B cell (primary cell): ENCODE measurements at regions not wholly inside any gene's neighbourhood (a gene's known extent, or its start where the extent isn't known, plus 50 kb on each side); places are given as distances from the start of the nearest gene placed in this dataset.

Experiments
- ATAC-seq: fragments of 200-7000 bp; cut with Tn5 transposase; one replicate; pipeline ENCODE4 v1.10.0; 2021; ENCODE audit warnings: low read depth, mild to moderate bottlenecking, moderate number of reproducible peaks, moderate library complexity
- CTCF ChIA-PET: fragments of 350-600 bp; sonication (Branson Sonifier 250); formaldehyde crosslinking; loops from one replicate; lab custom pipeline; 2021; ENCODE audit warnings: antibody characterized with exemption, inconsistent platforms; lab: Charles Lee
- POLR2A ChIA-PET: fragments of 350-600 bp; sonication (Branson Sonifier 250); formaldehyde crosslinking; loops from one replicate; lab custom pipeline; 2021; ENCODE audit warnings: antibody characterized with exemption; lab: Charles Lee
- DNase-seq: peaks from one replicate; pipeline ENCODE4 v3.0.0; 2013
- H2AFZ ChIP-seq: 2 replicates; pipeline ENCODE4 v1.6.1; 2012; ENCODE audit warnings: mild to moderate bottlenecking, low read depth, low read length; ENCODE audit not compliant: insufficient read depth, poor library complexity, severe bottlenecking
- H3K27ac ChIP-seq, 2 donors: 1 replicate in 1 of 2; 2 replicates in 1 of 2; pipeline ENCODE4 v1.5.1; 2012 to 2013; ENCODE audit warnings: low read length in 2 of 2, mild to moderate bottlenecking in 2 of 2, moderate library complexity in 1 of 2
- H3K27me3 ChIP-seq, 4 experiments: fragments of 200-600 bp in 1 of 4; sonication (generic) in 1 of 4; replicated peaks in 1 of 4; 1 replicate in 2 of 4; 2 replicates in 2 of 4; pipeline versions ENCODE4 v1.6.1 to v1.7.0; 2013 to 2016; ENCODE audit warnings: low read length in 3 of 4, mild to moderate bottlenecking in 2 of 4, mixed read lengths in 1 of 4, moderate library complexity in 1 of 4; ENCODE audit not compliant: insufficient read depth in 4 of 4, control insufficient read depth in 3 of 4; ENCODE audit errors: control extremely low read depth in 1 of 4
- H3K36me3 ChIP-seq, 2 experiments: replicated peaks in 1 of 2; 1 replicate in 1 of 2; 2 replicates in 1 of 2; pipeline versions ENCODE4 v1.6.1 to v1.7.1; 2013; ENCODE audit warnings: low read length in 1 of 2; ENCODE audit not compliant: insufficient read depth in 2 of 2, control insufficient read depth in 1 of 2; ENCODE audit errors: control extremely low read depth in 1 of 2, extremely low read depth in 1 of 2
- H3K4me1 ChIP-seq, 2 donors: fragments of 200-600 bp in 1 of 2; sonication (generic) in 1 of 2; 1 replicate in 1 of 2; 2 replicates in 1 of 2; pipeline versions ENCODE4 v1.5.1 to v1.6.1; 2013 to 2017; ENCODE audit warnings: low read length in 2 of 2; ENCODE audit not compliant: control insufficient read depth in 2 of 2, insufficient read depth in 2 of 2
- H3K4me2 ChIP-seq: replicated peaks from 2 replicates; pipeline ENCODE3; 2012; ENCODE audit warnings: mild to moderate bottlenecking, low read depth, low read length; ENCODE audit not compliant: poor library complexity, severe bottlenecking
- H3K4me3 ChIP-seq, 5 experiments: fragments of 200-600 bp in 1 of 5; sonication (generic) in 1 of 5; 1 replicate in 3 of 5; 2 replicates in 2 of 5; pipeline versions ENCODE4 v1.5.1 to v1.7.0; 2011 to 2016; ENCODE audit warnings: low read length in 4 of 5, mild to moderate bottlenecking in 4 of 5, low read depth in 2 of 5, control low read depth in 1 of 5, moderate library complexity in 1 of 5; ENCODE audit not compliant: insufficient read depth in 1 of 5; ENCODE audit errors: control extremely low read depth in 1 of 5, extremely low read depth in 1 of 5
- H3K79me2 ChIP-seq: fragments of 200-600 bp; sonication (generic); one replicate; pipeline ENCODE4 v1.6.0; 2016; ENCODE audit warnings: low read length; ENCODE audit not compliant: control insufficient read depth, insufficient read depth
- H3K9ac ChIP-seq: fragments of 200-600 bp; sonication (generic); 2 replicates; pipeline ENCODE4 v1.6.1; 2017; ENCODE audit warnings: mild to moderate bottlenecking, low read length, moderate library complexity
- H3K9me3 ChIP-seq, 3 donors: one replicate each; pipeline versions ENCODE4 v1.6.1 to v1.7.1; 2013; ENCODE audit warnings: low read length in 2 of 3; ENCODE audit not compliant: control insufficient read depth in 2 of 3, insufficient read depth in 1 of 3; ENCODE audit errors: control extremely low read depth in 1 of 3
- H4K20me1 ChIP-seq: 2 replicates; pipeline ENCODE4 v1.6.0; 2012; ENCODE audit warnings: mild to moderate bottlenecking, low read length; ENCODE audit not compliant: insufficient read depth, control insufficient read depth, poor library complexity, severe bottlenecking
- H3K27ac Mint-ChIP-seq: one replicate; pipeline ENCODE4 v1.8.0; 2021; ENCODE audit warnings: mixed read lengths
- H3K27me3 Mint-ChIP-seq: one replicate; pipeline ENCODE4 v1.8.0; 2021; ENCODE audit warnings: mixed read lengths
- H3K4me1 Mint-ChIP-seq: one replicate; pipeline ENCODE4 v1.8.0; 2021; ENCODE audit warnings: mixed read lengths
- H3K4me3 Mint-ChIP-seq: one replicate; pipeline ENCODE4 v1.8.0; 2021; ENCODE audit warnings: mixed read lengths
- H3K9me3 Mint-ChIP-seq: one replicate; pipeline ENCODE4 v1.8.0; 2022; ENCODE audit warnings: mixed read lengths; ENCODE audit not compliant: insufficient read depth
- CTCF ChIP-seq: fragments of 200-600 bp; IDR thresholded peaks from one replicate; pipeline ENCODE4 v1.8.0; 2022; ENCODE audit warnings: antibody characterized with exemption, mild to moderate bottlenecking
- EZH2 ChIP-seq: IDR thresholded peaks from 2 replicates; pipeline ENCODE4 v1.6.1; 2012; ENCODE audit warnings: borderline replicate concordance, low read depth, mild to moderate bottlenecking, moderate library complexity, low read length; ENCODE audit not compliant: insufficient read depth, poor library complexity, severe bottlenecking
- WGBS: methylation state at CpG from one replicate; pipeline ENCODE4 v1.1.5; 2013; ENCODE audit warnings: missing lambda C conversion rate; ENCODE audit not compliant: insufficient coverage; 5-methylcytosine and 5-hydroxymethylcytosine counted together
- intact Hi-C: fragments of 100-400 bp; cut with micrococcal nuclease; formaldehyde crosslinking; loops from one replicate; pipeline ENCODE4 v1.10.0; 2022

GRCh38 chr6:33878562-33878961, 74.8 kb upstream of the MLN start:
- ChIA-PET CTCF (no interaction called here), POLR2A (no interaction called here)
- intact Hi-C loops = no loop called here
- peak overlapping the region; percentile 50 for H3K27ac Mint-ChIP-seq
- no peaks in the 10 kb centered on the region for H3K4me1 Mint-ChIP-seq
- DNase-seq (no peak), ATAC-seq (no peak)
- no peak overlapping the region for H3K4me2 ChIP-seq
- no peaks in the 10 kb centered on the region for H3K9me3 ChIP-seq
- no peak overlapping the region for H2AFZ ChIP-seq
- no peaks in the 10 kb centered on the region for H3K9me3 Mint-ChIP-seq
- H4K20me1 ChIP-seq = no peaks in the 10 kb centered on the region
- TF ChIP-seq EZH2 = no peak
- no peak for TF ChIP-seq CTCF
- no peak overlapping the region for H3K4me3 Mint-ChIP-seq
- H3K4me1 ChIP-seq = no peaks in the 10 kb centered on the region
- H3K27me3 Mint-ChIP-seq = peaks cover 31% of the 10 kb centered on the region
- WGBS = 85% methylated on average over 3 of the region's 4 CpGs
- peaks cover 0 to 7% (median 2%) of the 10 kb centered on the region in 4 experiments for H3K27me3 ChIP-seq
- no peak overlapping the region for H3K4me3 ChIP-seq
- no peak overlapping the region for H3K27ac ChIP-seq
- no peaks in the 10 kb centered on the region for H3K36me3 ChIP-seq
- H3K79me2 ChIP-seq = no peaks in the 10 kb centered on the region
- H3K9ac ChIP-seq = no peak overlapping the region

- no peaks in the 10 kb centered on the region for H4K20me1 ChIP-seq
- H3K4me1 ChIP-seq = no peaks in the 10 kb centered on the region
- no peak for ATAC-seq
- H3K36me3 ChIP-seq = no peaks in the 10 kb centered on the region
- H3K27ac ChIP-seq = no peak overlapping the region
- no peaks in the 10 kb centered on the region for H3K79me2 ChIP-seq
- no peaks in the 10 kb centered on the region for H3K9me3 Mint-ChIP-seq
- ChIA-PET POLR2A (no interaction called here), CTCF (no interaction called here)
- no peak overlapping the region for H3K9ac ChIP-seq
- H3K9me3 ChIP-seq = no peaks in the 10 kb centered on the region
- no peak overlapping the region for H3K4me2 ChIP-seq
- H3K27me3 ChIP-seq = peaks cover 0 to 7% (median 2%) of the 10 kb centered on the region in 4 experiments
- WGBS = 94% methylated on average over 6 of the region's 7 CpGs
- no peaks in the 10 kb centered on the region for H3K4me1 Mint-ChIP-seq
- H3K27ac Mint-ChIP-seq = peak overlapping the region; percentile 50
- TF ChIP-seq EZH2 = no peak
- TF ChIP-seq CTCF = no peak
- H3K27me3 Mint-ChIP-seq = peaks cover 28% of the 10 kb centered on the region
- intact Hi-C loops = no loop called here
- no peak overlapping the region for H3K4me3 ChIP-seq
- no peak for DNase-seq
- no peak overlapping the region for H2AFZ ChIP-seq
- H3K4me3 Mint-ChIP-seq = no peak overlapping the region
Measured at GRCh38 chr6:33877982-33878535, 74.3 kb upstream of the MLN start.
